H9 (cell line): ENCODE measurements at regions not wholly inside any gene's neighbourhood (a gene's known extent, or its start where the extent isn't known, plus 50 kb on each side); places are given as distances from the start of the nearest gene placed in this dataset.

ENCODE experiments used
- DNase-seq: peaks from one replicate; pipeline ENCODE4 v3.0.0-alpha.2; 2017
- H2AFZ ChIP-seq: one replicate; pipeline ENCODE4 v1.6.1; 2013; ENCODE audit warnings: mild to moderate bottlenecking, low read length, control low read depth, moderate library complexity
- H2AK5ac ChIP-seq: 2 replicates; pipeline ENCODE4 v1.6.1; 2013; ENCODE audit warnings: low read length, control low read depth, mixed read lengths; ENCODE audit not compliant: insufficient read length
- H2BK120ac ChIP-seq: one replicate; pipeline ENCODE4 v1.6.1; 2013; ENCODE audit warnings: low read depth, mild to moderate bottlenecking, low read length, control low read depth, inconsistent platforms; ENCODE audit not compliant: poor library complexity, severe bottlenecking
- H2BK12ac ChIP-seq: 2 replicates; pipeline ENCODE4 v1.6.1; 2013; ENCODE audit warnings: low read length, control low read depth, mixed read lengths, low read depth; ENCODE audit not compliant: insufficient read length
- H2BK15ac ChIP-seq: 2 replicates; pipeline ENCODE4 v1.6.1; 2013; ENCODE audit warnings: low read depth, low read length, control low read depth
- H2BK20ac ChIP-seq: one replicate; pipeline ENCODE4 v1.6.1; 2013; ENCODE audit warnings: low read depth, mild to moderate bottlenecking, low read length, control low read depth, inconsistent platforms; ENCODE audit not compliant: poor library complexity, severe bottlenecking
- H2BK5ac ChIP-seq: 2 replicates; pipeline ENCODE4 v1.6.1; 2013; ENCODE audit warnings: low read length, control low read depth, mixed read lengths; ENCODE audit not compliant: insufficient read length
- H3K14ac ChIP-seq: 2 replicates; pipeline ENCODE4 v1.6.1; 2013; ENCODE audit warnings: low read length, control low read depth; ENCODE audit not compliant: insufficient read depth
- H3K18ac ChIP-seq: 2 replicates; pipeline ENCODE4 v1.6.1; 2013; ENCODE audit warnings: low read depth, mild to moderate bottlenecking, mixed read lengths, low read length, control low read depth; ENCODE audit not compliant: insufficient read length
- H3K23ac ChIP-seq: 2 replicates; pipeline ENCODE4 v1.6.1; 2013; ENCODE audit warnings: low read length, control low read depth, mixed read lengths, low read depth; ENCODE audit not compliant: insufficient read length
- H3K23me2 ChIP-seq: 2 replicates; pipeline ENCODE4 v1.6.1; 2013; ENCODE audit warnings: low read depth, mild to moderate bottlenecking, mixed read lengths, low read length, control low read depth; ENCODE audit not compliant: insufficient read length, poor library complexity, severe bottlenecking
- H3K27ac ChIP-seq: 2 replicates; pipeline ENCODE4 v1.5.1; 2013; ENCODE audit warnings: low read length, control low read depth, mixed read lengths, low read depth; ENCODE audit not compliant: insufficient read length
- H3K27me3 ChIP-seq: 2 replicates; pipeline ENCODE4 v1.6.1; 2013; ENCODE audit warnings: low read length, control low read depth, inconsistent platforms; ENCODE audit not compliant: insufficient read depth
- H3K4ac ChIP-seq: 2 replicates; pipeline ENCODE4 v1.6.1; 2013; ENCODE audit warnings: low read depth, mild to moderate bottlenecking, control low read depth, inconsistent platforms, low read length, moderate library complexity
- H3K4me1 ChIP-seq: 2 replicates; pipeline ENCODE4 v1.6.1; 2013; ENCODE audit warnings: low read length, control low read depth, inconsistent platforms; ENCODE audit not compliant: insufficient read depth
- H3K4me2 ChIP-seq: 2 replicates; pipeline ENCODE4 v1.6.1; 2013; ENCODE audit warnings: low read length, control low read depth, mixed read lengths; ENCODE audit not compliant: insufficient read length, insufficient read depth
- H3K56ac ChIP-seq: 2 replicates; pipeline ENCODE4 v1.6.1; 2013; ENCODE audit warnings: low read depth, mild to moderate bottlenecking, mixed read lengths, low read length, control low read depth; ENCODE audit not compliant: insufficient read length
- H3K79me1 ChIP-seq: 2 replicates; pipeline ENCODE4 v1.6.1; 2013; ENCODE audit warnings: low read depth, mild to moderate bottlenecking, moderate library complexity, low read length, control low read depth, inconsistent platforms; ENCODE audit not compliant: insufficient read depth, poor library complexity, severe bottlenecking
- H3K79me2 ChIP-seq: 2 replicates; pipeline ENCODE4 v1.6.1; 2013; ENCODE audit warnings: low read length, control low read depth, inconsistent platforms; ENCODE audit not compliant: insufficient read depth
- H3K9ac ChIP-seq: 2 replicates; pipeline ENCODE4 v1.6.1; 2013; ENCODE audit warnings: low read length, control low read depth, mixed read lengths; ENCODE audit not compliant: insufficient read length; ENCODE audit errors: extremely low read depth
- H3K9me3 ChIP-seq: one replicate; pipeline ENCODE4 v1.6.1; 2013; ENCODE audit warnings: low read depth, low read length, inconsistent platforms; ENCODE audit not compliant: control insufficient read depth
- H3T11ph ChIP-seq: one replicate; pipeline ENCODE4 v1.6.1; 2013; ENCODE audit warnings: mild to moderate bottlenecking, low read length, control low read depth, inconsistent platforms
- H4K20me1 ChIP-seq: one replicate; pipeline ENCODE4 v1.6.1; 2013; ENCODE audit not compliant: control insufficient read depth, insufficient read length, insufficient read depth
- H4K5ac ChIP-seq: 2 replicates; pipeline ENCODE4 v1.6.1; 2013; ENCODE audit warnings: low read depth, mild to moderate bottlenecking, mixed read lengths, low read length, control low read depth; ENCODE audit not compliant: insufficient read length
- H4K8ac ChIP-seq: replicated peaks from 2 replicates; pipeline ENCODE4 v1.6.1; 2013; ENCODE audit warnings: low read length, control low read depth, mixed read lengths, low read depth; ENCODE audit not compliant: insufficient read length
- H4K91ac ChIP-seq: 2 replicates; pipeline ENCODE4 v1.6.1; 2013; ENCODE audit warnings: low read depth, mild to moderate bottlenecking, moderate library complexity, mixed read lengths, low read length, control low read depth; ENCODE audit not compliant: insufficient read length
- H3K27ac Mint-ChIP-seq, 3 experiments: 2 replicates in 2 of 3; 3 replicates in 1 of 3; pipeline ENCODE4 v1.8.0; 2020 to 2021; ENCODE audit warnings: mixed read lengths in 3 of 3, mild to moderate bottlenecking in 1 of 3, moderate library complexity in 1 of 3
- H3K27me3 Mint-ChIP-seq: 2 replicates; pipeline ENCODE4 v1.8.0; 2021; ENCODE audit warnings: low read depth, mild to moderate bottlenecking, moderate library complexity, mixed read lengths
- H3K36me3 Mint-ChIP-seq, 3 experiments: 2 replicates in 2 of 3; 3 replicates in 1 of 3; pipeline ENCODE4 v1.8.0; 2020 to 2021; ENCODE audit warnings: low read depth in 3 of 3, mixed read lengths in 3 of 3; ENCODE audit not compliant: insufficient read depth in 1 of 3
- H3K4me1 Mint-ChIP-seq, 2 experiments: 2 replicates each; pipeline ENCODE4 v1.8.0; 2020; ENCODE audit warnings: mixed read lengths in 2 of 2
- H3K4me3 Mint-ChIP-seq, 2 experiments: 2 replicates in 1 of 2; 3 replicates in 1 of 2; pipeline ENCODE4 v1.8.0; 2020 to 2021; ENCODE audit warnings: mild to moderate bottlenecking in 2 of 2, mixed read lengths in 2 of 2, moderate library complexity in 1 of 2
- H3K9me3 Mint-ChIP-seq, 2 experiments: 2 replicates in 1 of 2; 3 replicates in 1 of 2; pipeline ENCODE4 v1.8.0; 2020; ENCODE audit warnings: mild to moderate bottlenecking in 2 of 2, mixed read lengths in 2 of 2, moderate library complexity in 1 of 2
- WGBS: extraction: QIAGEN DNeasy Blood & Tissue Kit; methylation state at CpG from one replicate; pipeline ENCODE4 v1.1.7; 2013; ENCODE audit warnings: missing lambda C conversion rate, low lambda C conversion rate, mixed read lengths; ENCODE audit not compliant: insufficient read length; ENCODE audit errors: extremely low coverage; 5-methylcytosine and 5-hydroxymethylcytosine counted together
- TF ChIP-seq, protein P1 (sequence below): fragments of 200-600 bp; sonication (generic); conservative IDR thresholded peaks from 3 replicates; pipeline ENCODE4 v1.8.0; 2021; ENCODE audit warnings: antibody characterized with exemption, mild to moderate bottlenecking

DNA sequence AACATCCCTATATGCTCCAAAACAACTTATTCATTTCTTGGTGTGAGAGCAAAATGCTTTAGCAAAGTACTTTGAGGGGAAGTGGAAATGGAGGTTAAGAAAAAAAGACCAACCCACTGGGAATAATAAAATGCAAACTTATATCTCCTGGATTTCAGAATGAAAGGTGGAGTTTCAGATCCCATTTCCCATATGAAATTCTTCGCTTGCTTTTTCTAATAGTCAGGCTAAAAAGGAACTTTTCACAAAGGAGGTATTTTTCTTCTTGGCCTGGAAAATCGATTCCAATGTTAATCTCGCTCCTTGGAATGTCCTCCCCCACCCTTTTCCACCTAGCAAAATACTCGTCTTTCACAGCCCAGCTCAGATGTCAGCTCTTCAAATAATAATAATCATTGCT is 360.9 kb downstream of the LPIN1 start:
- Mint-ChIP-seq H3K9me3 (no peaks in the 10 kb centered on the region), H3K4me3 (no peak overlapping the region), H3K4me1 (peaks cover 18 to 23% of the 10 kb centered on the region in 2 experiments), H3K27ac (no peak overlapping the region), H3K27me3 (no peaks in the 10 kb centered on the region), H3K36me3 (no peaks in the 10 kb centered on the region; a peak in 1 of 7 replicates)
- H2BK15ac ChIP-seq: no peak overlapping the region
- no peaks in the 10 kb centered on the region for H3K79me1 ChIP-seq
- H2BK5ac ChIP-seq: no peak overlapping the region
- H2BK120ac ChIP-seq: no peak overlapping the region
- H3K23ac ChIP-seq: no peak overlapping the region
- no peak overlapping the region for H3K9ac ChIP-seq
- H4K8ac ChIP-seq: no peak overlapping the region
- H3K4me2 ChIP-seq: no peak overlapping the region
- DNase-seq: no peak
- no peak overlapping the region for H3K18ac ChIP-seq
- no peak overlapping the region for H4K5ac ChIP-seq
- TF ChIP-seq, protein P1, sequence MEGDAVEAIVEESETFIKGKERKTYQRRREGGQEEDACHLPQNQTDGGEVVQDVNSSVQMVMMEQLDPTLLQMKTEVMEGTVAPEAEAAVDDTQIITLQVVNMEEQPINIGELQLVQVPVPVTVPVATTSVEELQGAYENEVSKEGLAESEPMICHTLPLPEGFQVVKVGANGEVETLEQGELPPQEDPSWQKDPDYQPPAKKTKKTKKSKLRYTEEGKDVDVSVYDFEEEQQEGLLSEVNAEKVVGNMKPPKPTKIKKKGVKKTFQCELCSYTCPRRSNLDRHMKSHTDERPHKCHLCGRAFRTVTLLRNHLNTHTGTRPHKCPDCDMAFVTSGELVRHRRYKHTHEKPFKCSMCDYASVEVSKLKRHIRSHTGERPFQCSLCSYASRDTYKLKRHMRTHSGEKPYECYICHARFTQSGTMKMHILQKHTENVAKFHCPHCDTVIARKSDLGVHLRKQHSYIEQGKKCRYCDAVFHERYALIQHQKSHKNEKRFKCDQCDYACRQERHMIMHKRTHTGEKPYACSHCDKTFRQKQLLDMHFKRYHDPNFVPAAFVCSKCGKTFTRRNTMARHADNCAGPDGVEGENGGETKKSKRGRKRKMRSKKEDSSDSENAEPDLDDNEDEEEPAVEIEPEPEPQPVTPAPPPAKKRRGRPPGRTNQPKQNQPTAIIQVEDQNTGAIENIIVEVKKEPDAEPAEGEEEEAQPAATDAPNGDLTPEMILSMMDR: no peak
- no peaks in the 10 kb centered on the region for H3K27me3 ChIP-seq
- H3T11ph ChIP-seq: no peak overlapping the region
- H3K27ac ChIP-seq: no peak overlapping the region
- no CpG with 5 or more reads among the region's 4 CpGs for WGBS
- H2AFZ ChIP-seq: no peak overlapping the region
- H4K91ac ChIP-seq: no peak overlapping the region
- no peaks in the 10 kb centered on the region for H3K9me3 ChIP-seq
- H3K23me2 ChIP-seq: no peaks in the 10 kb centered on the region
- H4K20me1 ChIP-seq: no peaks in the 10 kb centered on the region
- H3K14ac ChIP-seq: no peak overlapping the region
- H3K79me2 ChIP-seq: no peaks in the 10 kb centered on the region
- H3K4me1 ChIP-seq: no peaks in the 10 kb centered on the region; the same call in 1 of the 2 replicates
- no peak overlapping the region for H2AK5ac ChIP-seq
- no peak overlapping the region for H2BK20ac ChIP-seq
- H3K4ac ChIP-seq: no peak overlapping the region
- no peak overlapping the region for H3K56ac ChIP-seq
- no peak overlapping the region for H2BK12ac ChIP-seq
